ENCODE measurements at regions not wholly inside any gene's neighbourhood (a gene's known extent, or its start where the extent isn't known, plus 50 kb on each side); places are given as distances from the start of the nearest gene placed in this dataset.

GRCh38 chr15:35979608-35980007 lies 433.6 kb upstream of the DPH6 start:
- TF ChIP-seq POLR2AphosphoS5 (IDR thresholded peaks at IDR 0.05) (no peak), POLR2A (IDR thresholded peaks at IDR 0.05) (no peak), CTCF (IDR thresholded peaks at IDR 0.05) (no peak)
- Histone ChIP-seq H3K4me3 (no peak overlapping the region), H3K27ac (no peak overlapping the region), H3K36me3 (no peaks in the 10 kb centered on the region), H3K9me3 (no peaks in the 10 kb centered on the region), H3K4me1 (peaks cover 0 to under 1% (median 0%) of the 10 kb centered on the region in 4 donors), H3K27me3 (no peaks in the 10 kb centered on the region)
- 68 to 81% methylated on average over 2 of the region's 2 CpGs for WGBS, 2 donors
- no peak for DNase-seq
- intact Hi-C loops (cut with DNase I), result no loop called here

GRCh38 chr15:35980719-35981118 lies 434.8 kb upstream of the DPH6 start:
- Histone ChIP-seq H3K4me3 (no peak overlapping the region), H3K27ac (no peak overlapping the region), H3K27me3 (no peaks in the 10 kb centered on the region), H3K36me3 (no peaks in the 10 kb centered on the region), H3K4me1 (peaks cover 0 to 11% (median under 1%) of the 10 kb centered on the region in 4 donors), H3K9me3 (no peaks in the 10 kb centered on the region)
- DNase-seq, result no peak
- TF ChIP-seq CTCF (IDR thresholded peaks at IDR 0.05) (no peak), EP300 (IDR thresholded peaks at IDR 0.05) (no peak), POLR2A (IDR thresholded peaks at IDR 0.05) (no peak), POLR2AphosphoS5 (IDR thresholded peaks at IDR 0.05) (no peak)
- intact Hi-C loops (cut with DNase I), result no loop called here

GRCh38 chr15:35986191-35986721 lies 440.3 kb upstream of the DPH6 start:
- Histone ChIP-seq H3K27ac (peak overlapping the region in 1 of 4 donors; percentile 34), H3K27me3 (no peaks in the 10 kb centered on the region), H3K9me3 (no peaks in the 10 kb centered on the region), H3K36me3 (no peaks in the 10 kb centered on the region), H3K4me1 (peaks cover 0 to 32% (median 20%) of the 10 kb centered on the region in 4 donors), H3K4me3 (no peak overlapping the region)
- peak; percentile 55 for DNase-seq
- TF ChIP-seq EP300 (IDR thresholded peaks at IDR 0.05) (no peak), POLR2AphosphoS5 (IDR thresholded peaks at IDR 0.05) (no peak), POLR2A (IDR thresholded peaks at IDR 0.05) (no peak), CTCF (IDR thresholded peaks at IDR 0.05) (no peak)
- 51 to 67% methylated on average over 7 of the region's 7 CpGs for WGBS, 2 donors
- intact Hi-C loops (cut with DNase I), result no loop called here

GRCh38 chr15:35987056-35987455 lies 441.1 kb upstream of the DPH6 start:
- H3K36me3 ChIP-seq, result no peaks in the 10 kb centered on the region
- no peak overlapping the region for H3K4me3 ChIP-seq
- peak overlapping the region in 1 of 4 donors; percentile 34 for H3K27ac ChIP-seq
- peaks cover 0 to 32% (median 20%) of the 10 kb centered on the region in 4 donors for H3K4me1 ChIP-seq
- no peaks in the 10 kb centered on the region for H3K27me3 ChIP-seq
- H3K9me3 ChIP-seq, result no peaks in the 10 kb centered on the region
- no peak for TF ChIP-seq EP300 (IDR thresholded peaks at IDR 0.05)
- no peak for DNase-seq
- 63 to 72% methylated on average over 2 of the region's 2 CpGs for WGBS, 2 donors
- intact Hi-C loops (cut with DNase I), result no loop called here

DNA sequence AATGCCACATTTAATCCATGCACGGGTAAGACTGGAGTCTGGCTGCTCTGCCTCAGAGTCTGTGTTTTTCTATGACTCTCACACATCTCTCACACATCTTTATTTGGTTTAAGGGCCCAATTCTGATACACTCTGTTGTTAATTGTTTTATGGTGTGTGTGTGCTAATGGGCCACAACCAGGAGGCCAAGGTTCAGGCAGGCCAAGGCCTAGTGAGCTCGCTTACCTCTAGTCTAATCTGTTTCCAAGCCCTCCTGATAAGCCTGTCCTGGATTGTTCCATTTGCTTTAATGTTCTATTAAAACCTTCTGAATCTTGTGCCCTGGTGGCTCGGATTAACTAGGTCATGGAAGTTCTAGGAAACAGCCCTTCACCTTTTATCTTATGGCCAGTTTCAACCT lies 445.4 kb upstream of the DPH6 start:
- no peak overlapping the region for H3K27ac ChIP-seq
- intact Hi-C loops (cut with DNase I), result loop anchor here (10.0 kb wide), 1 partner anchor 63 kb away; no protein-coding TSS in a partner anchor
- H3K27me3 ChIP-seq, result no peaks in the 10 kb centered on the region
- DNase-seq, result no peak
- TF ChIP-seq POLR2A (IDR thresholded peaks at IDR 0.05) (no peak), POLR2AphosphoS5 (IDR thresholded peaks at IDR 0.05) (no peak), EP300 (IDR thresholded peaks at IDR 0.05) (no peak)
- peaks cover 0 to 15% (median 14%) of the 10 kb centered on the region in 4 donors for H3K4me1 ChIP-seq
- no peak overlapping the region for H3K4me3 ChIP-seq
- H3K36me3 ChIP-seq, result no peaks in the 10 kb centered on the region
- WGBS, 2 donors, result 20 to 46% methylated on average over 3 of the region's 3 CpGs
- no peaks in the 10 kb centered on the region for H3K9me3 ChIP-seq

- intact Hi-C loops (cut with DNase I), result loop anchor here (10.0 kb wide), 1 partner anchor 62 kb away; no protein-coding TSS in a partner anchor
- no peak for DNase-seq
- Histone ChIP-seq H3K27ac (no peak overlapping the region), H3K27me3 (no peaks in the 10 kb centered on the region), H3K4me3 (no peak overlapping the region), H3K36me3 (no peaks in the 10 kb centered on the region), H3K9me3 (no peaks in the 10 kb centered on the region), H3K4me1 (peaks cover 0 to under 1% (median under 1%) of the 10 kb centered on the region in 4 donors)
- no peak for TF ChIP-seq POLR2A (IDR thresholded peaks at IDR 0.05)
- TF ChIP-seq CTCF (IDR thresholded peaks at IDR 0.05), result no peak
- TF ChIP-seq POLR2AphosphoS5 (IDR thresholded peaks at IDR 0.05), result no peak
- TF ChIP-seq EP300 (IDR thresholded peaks at IDR 0.05), result no peak
- WGBS, 2 donors, result 85 to 91% methylated on average over 2 of the region's 2 CpGs
Measured at GRCh38 chr15:35992791-35993190, 446.8 kb upstream of the DPH6 start.
